ENCODE measurements at regions not wholly inside any gene's neighbourhood (a gene's known extent, or its start where the extent isn't known, plus 50 kb on each side); places are given as distances from the start of the nearest gene placed in this dataset.

GRCh38 chr2:125842041-125842440 is 813.9 kb upstream of the GYPC start:
- no peak overlapping the region for H3K4me2 ChIP-seq (ENCODE audit: low read depth, low read length)
- ATAC-seq (no peak), FAIRE-seq (no peak), DNase-seq (ENCODE audit: low spot score) (no peak)
- 2% methylated on average over 1 of the region's 1 CpG for WGBS (ENCODE audit: low lambda C conversion rate)
- ChIA-PET POLR2A (no interaction called here), CTCF (ENCODE audit: low intra/inter-chr PET ratio, low total read pairs) (no interaction called here)
- H3K27ac ChIP-seq (ENCODE audit: extremely low read length, insufficient read depth, low read length), result no peak overlapping the region
- H3K9me3 ChIP-seq (ENCODE audit: low read length), result peaks cover 70% of the 10 kb centered on the region
- H3K4me1 ChIP-seq (ENCODE audit: insufficient read depth, low read length), result no peaks in the 10 kb centered on the region
- no peaks in the 10 kb centered on the region for H4K20me1 ChIP-seq (ENCODE audit: insufficient read depth, low read length)
- no peak overlapping the region for H3K9ac ChIP-seq (ENCODE audit: insufficient read depth, low read depth, low read length)
- no peak overlapping the region for H2AFZ ChIP-seq (ENCODE audit: low read length)
- no TSS peak for BruUV-seq (replicated peaks)
- H3K27me3 ChIP-seq (ENCODE audit: control insufficient read depth in 1 of 2, insufficient read depth in 2 of 2, low read length in 2 of 2), result no peaks in the 10 kb centered on the region
- H3K79me2 ChIP-seq (ENCODE audit: insufficient read depth, low read length), result no peaks in the 10 kb centered on the region
- intact Hi-C loops (cut with micrococcal nuclease; ENCODE audit: unreplicated experiment), result no loop called here
- in situ Hi-C loops (cut with HindIII; ENCODE audit: extremely low pct_ligation_motif_present, low pct_unique_long_range_greater_than_20kb), result no loop called here
- H3K36me3 ChIP-seq (replicated peaks in 1 of 2; ENCODE audit: control insufficient read depth in 1 of 2, insufficient read depth in 2 of 2, low read length in 2 of 2), result no peaks in the 10 kb centered on the region
- TF ChIP-seq ZNF550 (CRISPR knock-in tag; IDR thresholded peaks at IDR 0.05; ENCODE audit: borderline replicate concordance) (no peak), ZNF546 (CRISPR knock-in tag; conservative IDR thresholded peaks at IDR 0.05) (no peak), ZNF510 (CRISPR knock-in tag; IDR thresholded peaks at IDR 0.05; ENCODE audit: low read depth) (no peak), ZNF274 (CRISPR knock-in tag; IDR thresholded peaks at IDR 0.05) (no peak), ZNF652 (CRISPR knock-in tag; IDR thresholded peaks at IDR 0.05; ENCODE audit: borderline replicate concordance, low read depth) (no peak), ZBTB7A (CRISPR knock-in tag; IDR thresholded peaks at IDR 0.05) (no peak), ZSCAN31 (CRISPR knock-in tag; IDR thresholded peaks at IDR 0.05; ENCODE audit: low read depth) (no peak), ARID2 (CRISPR knock-in tag; IDR thresholded peaks at IDR 0.05; ENCODE audit: borderline replicate concordance) (no peak), CHD2 (IDR thresholded peaks at IDR 0.05; ENCODE audit: low read depth, low read length) (no peak), NR2F2 (IDR thresholded peaks at IDR 0.05; ENCODE audit: borderline replicate concordance, low read depth) (no peak), ZNF17 (CRISPR knock-in tag; IDR thresholded peaks at IDR 0.05) (no peak), ZNF629 (CRISPR knock-in tag; conservative IDR thresholded peaks at IDR 0.05) (no peak), AKAP8 (CRISPR knock-in tag; IDR thresholded peaks at IDR 0.05) (no peak)
- TF ChIP-seq, protein P1, sequence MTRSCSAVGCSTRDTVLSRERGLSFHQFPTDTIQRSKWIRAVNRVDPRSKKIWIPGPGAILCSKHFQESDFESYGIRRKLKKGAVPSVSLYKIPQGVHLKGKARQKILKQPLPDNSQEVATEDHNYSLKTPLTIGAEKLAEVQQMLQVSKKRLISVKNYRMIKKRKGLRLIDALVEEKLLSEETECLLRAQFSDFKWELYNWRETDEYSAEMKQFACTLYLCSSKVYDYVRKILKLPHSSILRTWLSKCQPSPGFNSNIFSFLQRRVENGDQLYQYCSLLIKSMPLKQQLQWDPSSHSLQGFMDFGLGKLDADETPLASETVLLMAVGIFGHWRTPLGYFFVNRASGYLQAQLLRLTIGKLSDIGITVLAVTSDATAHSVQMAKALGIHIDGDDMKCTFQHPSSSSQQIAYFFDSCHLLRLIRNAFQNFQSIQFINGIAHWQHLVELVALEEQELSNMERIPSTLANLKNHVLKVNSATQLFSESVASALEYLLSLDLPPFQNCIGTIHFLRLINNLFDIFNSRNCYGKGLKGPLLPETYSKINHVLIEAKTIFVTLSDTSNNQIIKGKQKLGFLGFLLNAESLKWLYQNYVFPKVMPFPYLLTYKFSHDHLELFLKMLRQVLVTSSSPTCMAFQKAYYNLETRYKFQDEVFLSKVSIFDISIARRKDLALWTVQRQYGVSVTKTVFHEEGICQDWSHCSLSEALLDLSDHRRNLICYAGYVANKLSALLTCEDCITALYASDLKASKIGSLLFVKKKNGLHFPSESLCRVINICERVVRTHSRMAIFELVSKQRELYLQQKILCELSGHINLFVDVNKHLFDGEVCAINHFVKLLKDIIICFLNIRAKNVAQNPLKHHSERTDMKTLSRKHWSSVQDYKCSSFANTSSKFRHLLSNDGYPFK (CRISPR knock-in tag; IDR thresholded peaks at IDR 0.05; ENCODE audit: borderline replicate concordance), result no peak
- TF ChIP-seq, protein P2, sequence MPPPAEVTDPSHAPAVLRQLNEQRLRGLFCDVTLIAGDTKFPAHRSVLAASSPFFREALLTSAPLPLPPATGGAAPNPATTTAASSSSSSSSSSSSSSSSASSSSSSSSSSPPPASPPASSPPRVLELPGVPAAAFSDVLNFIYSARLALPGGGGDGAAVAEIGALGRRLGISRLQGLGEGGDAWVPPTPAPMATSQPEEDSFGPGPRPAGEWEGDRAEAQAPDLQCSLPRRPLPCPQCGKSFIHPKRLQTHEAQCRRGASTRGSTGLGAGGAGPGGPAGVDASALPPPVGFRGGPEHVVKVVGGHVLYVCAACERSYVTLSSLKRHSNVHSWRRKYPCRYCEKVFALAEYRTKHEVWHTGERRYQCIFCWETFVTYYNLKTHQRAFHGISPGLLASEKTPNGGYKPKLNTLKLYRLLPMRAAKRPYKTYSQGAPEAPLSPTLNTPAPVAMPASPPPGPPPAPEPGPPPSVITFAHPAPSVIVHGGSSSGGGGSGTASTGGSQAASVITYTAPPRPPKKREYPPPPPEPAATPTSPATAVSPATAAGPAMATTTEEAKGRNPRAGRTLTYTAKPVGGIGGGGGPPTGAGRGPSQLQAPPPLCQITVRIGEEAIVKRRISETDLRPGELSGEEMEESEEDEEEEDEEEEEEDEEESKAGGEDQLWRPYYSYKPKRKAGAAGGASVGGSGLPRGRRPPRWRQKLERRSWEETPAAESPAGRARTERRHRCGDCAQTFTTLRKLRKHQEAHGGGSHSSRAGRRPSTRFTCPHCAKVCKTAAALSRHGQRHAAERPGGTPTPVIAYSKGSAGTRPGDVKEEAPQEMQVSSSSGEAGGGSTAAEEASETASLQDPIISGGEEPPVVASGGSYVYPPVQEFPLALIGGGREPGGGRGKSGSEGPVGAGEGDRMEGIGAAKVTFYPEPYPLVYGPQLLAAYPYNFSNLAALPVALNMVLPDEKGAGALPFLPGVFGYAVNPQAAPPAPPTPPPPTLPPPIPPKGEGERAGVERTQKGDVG (CRISPR knock-in tag; IDR thresholded peaks at IDR 0.05; ENCODE audit: borderline replicate concordance), result no peak
- TF ChIP-seq, protein P3, sequence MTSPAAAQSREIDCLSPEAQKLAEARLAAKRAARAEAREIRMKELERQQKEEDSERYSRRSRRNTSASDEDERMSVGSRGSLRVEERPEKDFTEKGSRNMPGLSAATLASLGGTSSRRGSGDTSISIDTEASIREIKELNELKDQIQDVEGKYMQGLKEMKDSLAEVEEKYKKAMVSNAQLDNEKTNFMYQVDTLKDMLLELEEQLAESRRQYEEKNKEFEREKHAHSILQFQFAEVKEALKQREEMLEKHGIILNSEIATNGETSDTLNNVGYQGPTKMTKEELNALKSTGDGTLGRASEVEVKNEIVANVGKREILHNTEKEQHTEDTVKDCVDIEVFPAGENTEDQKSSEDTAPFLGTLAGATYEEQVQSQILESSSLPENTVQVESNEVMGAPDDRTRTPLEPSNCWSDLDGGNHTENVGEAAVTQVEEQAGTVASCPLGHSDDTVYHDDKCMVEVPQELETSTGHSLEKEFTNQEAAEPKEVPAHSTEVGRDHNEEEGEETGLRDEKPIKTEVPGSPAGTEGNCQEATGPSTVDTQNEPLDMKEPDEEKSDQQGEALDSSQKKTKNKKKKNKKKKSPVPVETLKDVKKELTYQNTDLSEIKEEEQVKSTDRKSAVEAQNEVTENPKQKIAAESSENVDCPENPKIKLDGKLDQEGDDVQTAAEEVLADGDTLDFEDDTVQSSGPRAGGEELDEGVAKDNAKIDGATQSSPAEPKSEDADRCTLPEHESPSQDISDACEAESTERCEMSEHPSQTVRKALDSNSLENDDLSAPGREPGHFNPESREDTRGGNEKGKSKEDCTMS (CRISPR knock-in tag; conservative IDR thresholded peaks at IDR 0.05), result no peak
- H3K4me3 ChIP-seq (replicated peaks in 1 of 3; ENCODE audit: insufficient read depth in 1 of 3, low read depth in 2 of 3, low read length in 3 of 3), result no peak overlapping the region

Measured in HepG2 (cell line).